Neural cell (in vitro differentiated cells): ENCODE measurements at regions not wholly inside any gene's neighbourhood (a gene's known extent, or its start where the extent isn't known, plus 50 kb on each side); places are given as distances from the start of the nearest gene placed in this dataset.

Experiments used
- EP300 ChIP-seq: fragments of 450-650 bp; conservative IDR thresholded peaks from 2 replicates; pipeline ENCODE4 v1.6.1; 2014; ENCODE audit warnings: antibody characterized with exemption, mild to moderate bottlenecking, moderate library complexity; ENCODE audit not compliant: poor library complexity, severe bottlenecking
- EZH2 ChIP-seq: fragments of 200-600, 300-800 bp; shearing (Covaris generic), sonication (generic); IDR thresholded peaks from 2 replicates; pipeline ENCODE4 v1.6.1; 2014; ENCODE audit warnings: antibody characterized with exemption, low read length, borderline replicate concordance, mild to moderate bottlenecking; ENCODE audit not compliant: insufficient read depth, poor library complexity, severe bottlenecking
- MXI1 ChIP-seq: fragments of 450-650 bp; conservative IDR thresholded peaks from 2 replicates; pipeline ENCODE4 v1.6.1; 2014; ENCODE audit warnings: antibody characterized with exemption, mild to moderate bottlenecking; ENCODE audit not compliant: poor library complexity, severe bottlenecking
- POLR2AphosphoS5 ChIP-seq: IDR thresholded peaks from 2 replicates; pipeline ENCODE4 v1.6.1; 2012
- TAF1 ChIP-seq: IDR thresholded peaks from 2 replicates; pipeline ENCODE4 v1.6.1; 2012; ENCODE audit warnings: low read depth
- TF ChIP-seq, protein P1 (sequence below): fragments of 450-650 bp; IDR thresholded peaks from 2 replicates; pipeline ENCODE4 v1.5.1; 2014; ENCODE audit warnings: antibody characterized with exemption, mild to moderate bottlenecking, moderate library complexity; ENCODE audit not compliant: poor library complexity, severe bottlenecking
- TF ChIP-seq, protein P2 (sequence below): IDR thresholded peaks from 2 replicates; pipeline ENCODE4 v1.6.1; 2012; ENCODE audit warnings: borderline replicate concordance

DNA sequence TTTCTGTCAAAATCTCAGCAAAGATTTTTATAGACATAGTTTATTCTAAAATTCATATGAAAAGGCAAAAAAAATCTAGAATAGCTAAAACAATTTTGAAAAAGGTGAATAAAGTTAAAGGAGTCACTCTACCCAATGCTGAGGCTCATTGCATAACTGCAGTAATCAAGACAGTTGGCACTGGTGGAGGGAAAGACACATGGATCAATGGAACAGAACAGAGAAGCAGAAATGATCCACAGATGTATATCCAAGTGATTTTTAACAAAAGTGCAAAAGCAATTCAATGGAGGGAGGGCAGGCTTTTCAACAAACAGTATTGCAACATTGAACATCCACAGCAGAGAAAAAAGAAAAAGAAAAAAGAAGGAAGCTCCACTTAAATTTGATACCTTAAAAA, 162.8 kb downstream of the RBM43 start:
- TF ChIP-seq, protein P1, sequence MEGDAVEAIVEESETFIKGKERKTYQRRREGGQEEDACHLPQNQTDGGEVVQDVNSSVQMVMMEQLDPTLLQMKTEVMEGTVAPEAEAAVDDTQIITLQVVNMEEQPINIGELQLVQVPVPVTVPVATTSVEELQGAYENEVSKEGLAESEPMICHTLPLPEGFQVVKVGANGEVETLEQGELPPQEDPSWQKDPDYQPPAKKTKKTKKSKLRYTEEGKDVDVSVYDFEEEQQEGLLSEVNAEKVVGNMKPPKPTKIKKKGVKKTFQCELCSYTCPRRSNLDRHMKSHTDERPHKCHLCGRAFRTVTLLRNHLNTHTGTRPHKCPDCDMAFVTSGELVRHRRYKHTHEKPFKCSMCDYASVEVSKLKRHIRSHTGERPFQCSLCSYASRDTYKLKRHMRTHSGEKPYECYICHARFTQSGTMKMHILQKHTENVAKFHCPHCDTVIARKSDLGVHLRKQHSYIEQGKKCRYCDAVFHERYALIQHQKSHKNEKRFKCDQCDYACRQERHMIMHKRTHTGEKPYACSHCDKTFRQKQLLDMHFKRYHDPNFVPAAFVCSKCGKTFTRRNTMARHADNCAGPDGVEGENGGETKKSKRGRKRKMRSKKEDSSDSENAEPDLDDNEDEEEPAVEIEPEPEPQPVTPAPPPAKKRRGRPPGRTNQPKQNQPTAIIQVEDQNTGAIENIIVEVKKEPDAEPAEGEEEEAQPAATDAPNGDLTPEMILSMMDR: no peak
- TF ChIP-seq POLR2AphosphoS5: no peak
- no peak for TF ChIP-seq EZH2
- TF ChIP-seq, protein P2, sequence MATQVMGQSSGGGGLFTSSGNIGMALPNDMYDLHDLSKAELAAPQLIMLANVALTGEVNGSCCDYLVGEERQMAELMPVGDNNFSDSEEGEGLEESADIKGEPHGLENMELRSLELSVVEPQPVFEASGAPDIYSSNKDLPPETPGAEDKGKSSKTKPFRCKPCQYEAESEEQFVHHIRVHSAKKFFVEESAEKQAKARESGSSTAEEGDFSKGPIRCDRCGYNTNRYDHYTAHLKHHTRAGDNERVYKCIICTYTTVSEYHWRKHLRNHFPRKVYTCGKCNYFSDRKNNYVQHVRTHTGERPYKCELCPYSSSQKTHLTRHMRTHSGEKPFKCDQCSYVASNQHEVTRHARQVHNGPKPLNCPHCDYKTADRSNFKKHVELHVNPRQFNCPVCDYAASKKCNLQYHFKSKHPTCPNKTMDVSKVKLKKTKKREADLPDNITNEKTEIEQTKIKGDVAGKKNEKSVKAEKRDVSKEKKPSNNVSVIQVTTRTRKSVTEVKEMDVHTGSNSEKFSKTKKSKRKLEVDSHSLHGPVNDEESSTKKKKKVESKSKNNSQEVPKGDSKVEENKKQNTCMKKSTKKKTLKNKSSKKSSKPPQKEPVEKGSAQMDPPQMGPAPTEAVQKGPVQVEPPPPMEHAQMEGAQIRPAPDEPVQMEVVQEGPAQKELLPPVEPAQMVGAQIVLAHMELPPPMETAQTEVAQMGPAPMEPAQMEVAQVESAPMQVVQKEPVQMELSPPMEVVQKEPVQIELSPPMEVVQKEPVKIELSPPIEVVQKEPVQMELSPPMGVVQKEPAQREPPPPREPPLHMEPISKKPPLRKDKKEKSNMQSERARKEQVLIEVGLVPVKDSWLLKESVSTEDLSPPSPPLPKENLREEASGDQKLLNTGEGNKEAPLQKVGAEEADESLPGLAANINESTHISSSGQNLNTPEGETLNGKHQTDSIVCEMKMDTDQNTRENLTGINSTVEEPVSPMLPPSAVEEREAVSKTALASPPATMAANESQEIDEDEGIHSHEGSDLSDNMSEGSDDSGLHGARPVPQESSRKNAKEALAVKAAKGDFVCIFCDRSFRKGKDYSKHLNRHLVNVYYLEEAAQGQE: no peak
- no peak for TF ChIP-seq EP300
- no peak for TF ChIP-seq MXI1
- TF ChIP-seq TAF1: no peak
